Transverse colon (tissue), 4 donors: ENCODE measurements at regions not wholly inside any gene's neighbourhood (a gene's known extent, or its start where the extent isn't known, plus 50 kb on each side); places are given as distances from the start of the nearest gene placed in this dataset.

Experiments used
- CTCF ChIP-seq, 5 experiments: fragments of 200-600 bp in 3 of 5; fragments of 450-650 bp in 2 of 5; sonication (generic) in 3 of 5; IDR thresholded peaks; 1 replicate in 2 of 5; 2 replicates in 3 of 5; pipeline ENCODE4 v1.5.1; 2016 to 2017; ENCODE audit warnings: antibody characterized with exemption in 5 of 5, inconsistent platforms in 3 of 5, mild to moderate bottlenecking in 2 of 5, moderate library complexity in 1 of 5
- POLR2AphosphoS5 ChIP-seq, 3 donors: sonication (generic); formaldehyde crosslinking; IDR thresholded peaks; one replicate each; pipeline ENCODE4 v1.6.1; 2016; ENCODE audit warnings: antibody characterized with exemption in 3 of 3

- TF ChIP-seq CTCF (IDR thresholded peaks at IDR 0.05) (no peak), POLR2AphosphoS5 (IDR thresholded peaks at IDR 0.05) (no peak)
Measured at GRCh38 chr2:151176661-151177060, 85.0 kb downstream of the RBM43 start.
